BLaER1 treated with 17β-estradiol and CSF1 and Interleukin-3, amounts not matched to agents 10 nM and 100 nM (cell line): ENCODE measurements at regions not wholly inside any gene's neighbourhood (a gene's known extent, or its start where the extent isn't known, plus 50 kb on each side); places are given as distances from the start of the nearest gene placed in this dataset.
A peak's percentile ranks its signal among the peaks of the same experiment; 100 is the strongest.

Experiments
- H3K27ac ChIP-seq, 11 experiments: shearing (Covaris generic); formaldehyde crosslinking; 2 replicates each; pipeline ENCODE4 v1.8.1; 2022
- H3K27me3 ChIP-seq, 11 experiments: shearing (Covaris generic); formaldehyde crosslinking; 2 replicates each; pipeline ENCODE4 v1.8.1; 2022
- H3K36me3 ChIP-seq, 11 experiments: shearing (Covaris generic); formaldehyde crosslinking; 2 replicates each; pipeline ENCODE4 v1.8.1; 2022
- H3K4me1 ChIP-seq, 10 experiments: shearing (Covaris generic); formaldehyde crosslinking; 2 replicates each; pipeline ENCODE4 v1.8.1; 2022
- H3K4me2 ChIP-seq, 11 experiments: shearing (Covaris generic); formaldehyde crosslinking; 2 replicates each; pipeline ENCODE4 v1.8.1; 2022
- H3K4me3 ChIP-seq, 10 experiments: shearing (Covaris generic); formaldehyde crosslinking; 2 replicates each; pipeline ENCODE4 v1.8.1; 2022
- H3K9ac ChIP-seq, 11 experiments: shearing (Covaris generic); formaldehyde crosslinking; 2 replicates each; pipeline ENCODE4 v1.8.1; 2022
- H3K9me3 ChIP-seq, 11 experiments: shearing (Covaris generic); formaldehyde crosslinking; replicated peaks in 1 of 11; 2 replicates each; pipeline ENCODE4 v1.8.1; 2022
- H4K20me1 ChIP-seq, 11 experiments: shearing (Covaris generic); formaldehyde crosslinking; 2 replicates each; pipeline ENCODE4 v1.8.1; 2022
- Cebpa-rat ChIP-seq, 11 experiments: shearing (Covaris generic); IDR thresholded peaks; 2 replicates each; pipeline ENCODE4 v1.8.1; 2022

GRCh38 chr3:103624271-103624670 is 1189.5 kb downstream of the ZPLD1 start:
- Histone ChIP-seq H3K36me3 (no peaks in the 10 kb centered on the region), H3K4me2 (no peak overlapping the region; a peak in 1 of 22 replicates), H3K27me3 (no peaks in the 10 kb centered on the region), H3K4me3 (no peak overlapping the region), H3K27ac (no peak overlapping the region), H3K4me1 (peaks cover 0 to 8% (median 0%) of the 10 kb centered on the region in 10 experiments; a peak in 1 of 20 replicates), H4K20me1 (no peaks in the 10 kb centered on the region), H3K9ac (no peak overlapping the region), H3K9me3 (peaks cover under 1 to 7% (median 2%) of the 10 kb centered on the region in 11 experiments; a peak in 20 of 22 replicates)
- no peak for TF ChIP-seq Cebpa-rat (IDR thresholded peaks at IDR 0.05)

- no peaks in the 10 kb centered on the region for H4K20me1 ChIP-seq
- no peak overlapping the region for H3K4me2 ChIP-seq
- H3K27ac ChIP-seq, result no peak overlapping the region
- peaks cover 22 to 38% (median 29%) of the 10 kb centered on the region in 11 experiments for H3K9me3 ChIP-seq
- H3K4me3 ChIP-seq, result no peak overlapping the region
- no peaks in the 10 kb centered on the region for H3K27me3 ChIP-seq
- H3K4me1 ChIP-seq, result peaks cover 0 to 3% (median 0%) of the 10 kb centered on the region in 10 experiments; a peak in 1 of 20 replicates
- no peak for TF ChIP-seq Cebpa-rat (IDR thresholded peaks at IDR 0.05)
- peaks cover 0 to 6% (median 0%) of the 10 kb centered on the region in 11 experiments; a peak in 2 of 22 replicates for H3K36me3 ChIP-seq
- no peak overlapping the region for H3K9ac ChIP-seq
Observed at GRCh38 chr3:103629391-103629790, 1194.6 kb downstream of the ZPLD1 start.

GRCh38 chr3:103644450-103644849 is 1209.6 kb downstream of the ZPLD1 start:
- no peak for TF ChIP-seq Cebpa-rat (IDR thresholded peaks at IDR 0.05)
- Histone ChIP-seq H3K27ac (no peak overlapping the region), H3K36me3 (no peaks in the 10 kb centered on the region), H3K4me2 (no peak overlapping the region), H3K27me3 (no peaks in the 10 kb centered on the region), H3K9ac (no peak overlapping the region), H3K4me3 (no peak overlapping the region), H3K4me1 (no peaks in the 10 kb centered on the region), H4K20me1 (no peaks in the 10 kb centered on the region), H3K9me3 (no peaks in the 10 kb centered on the region)

- Histone ChIP-seq H3K4me1 (peaks cover 0 to 8% (median 6%) of the 10 kb centered on the region in 10 experiments; a peak in 11 of 20 replicates), H3K9ac (no peak overlapping the region)
- TF ChIP-seq Cebpa-rat (IDR thresholded peaks at IDR 0.05), result no peak
Observed at GRCh38 chr3:103653996-103654395, 1219.2 kb downstream of the ZPLD1 start.

GRCh38 chr3:103657756-103658155 is 1222.9 kb downstream of the ZPLD1 start:
- Histone ChIP-seq H3K4me3 (no peak overlapping the region), H3K4me1 (peaks cover 0 to 10% (median 7%) of the 10 kb centered on the region in 10 experiments; a peak in 11 of 20 replicates), H3K36me3 (no peaks in the 10 kb centered on the region), H3K27me3 (no peaks in the 10 kb centered on the region), H4K20me1 (no peaks in the 10 kb centered on the region), H3K9ac (no peak overlapping the region), H3K9me3 (no peaks in the 10 kb centered on the region), H3K27ac (no peak overlapping the region), H3K4me2 (0 out of 22 replicates have a peak overlapping the region, but pooled peaks of 1 of the 11 experiments have one; percentile 53)
- TF ChIP-seq Cebpa-rat (IDR thresholded peaks at IDR 0.05), result no peak

More at GRCh38 chr3:103653996-103654395, 1219.2 kb downstream of the ZPLD1 start:
- Histone ChIP-seq H3K9me3 (no peaks in the 10 kb centered on the region), H3K27ac (no peak overlapping the region), H3K27me3 (no peaks in the 10 kb centered on the region), H4K20me1 (no peaks in the 10 kb centered on the region), H3K4me3 (no peak overlapping the region), H3K4me2 (no peak overlapping the region), H3K36me3 (no peaks in the 10 kb centered on the region)

- no peak for TF ChIP-seq Cebpa-rat (IDR thresholded peaks at IDR 0.05)
- Histone ChIP-seq H3K4me3 (no peak overlapping the region), H3K9ac (no peak overlapping the region), H4K20me1 (no peaks in the 10 kb centered on the region), H3K4me2 (no peak overlapping the region), H3K27me3 (no peaks in the 10 kb centered on the region), H3K9me3 (no peaks in the 10 kb centered on the region), H3K4me1 (peaks cover 0 to 10% (median 7%) of the 10 kb centered on the region in 10 experiments; a peak in 11 of 20 replicates), H3K27ac (no peak overlapping the region), H3K36me3 (no peaks in the 10 kb centered on the region)
Observed at GRCh38 chr3:103660810-103661209, 1226.0 kb downstream of the ZPLD1 start.

- no peak for TF ChIP-seq Cebpa-rat (IDR thresholded peaks at IDR 0.05)
- Histone ChIP-seq H3K36me3 (no peaks in the 10 kb centered on the region), H3K9me3 (no peaks in the 10 kb centered on the region), H3K27me3 (no peaks in the 10 kb centered on the region), H3K9ac (no peak overlapping the region), H3K27ac (no peak overlapping the region), H4K20me1 (no peaks in the 10 kb centered on the region), H3K4me1 (peaks cover 0 to 10% (median 7%) of the 10 kb centered on the region in 10 experiments; a peak in 11 of 20 replicates), H3K4me2 (no peak overlapping the region), H3K4me3 (no peak overlapping the region)
Observed at GRCh38 chr3:103662591-103662990, 1227.8 kb downstream of the ZPLD1 start.

- H3K9me3 ChIP-seq, result no peaks in the 10 kb centered on the region
- TF ChIP-seq Cebpa-rat (IDR thresholded peaks at IDR 0.05), result no peak
Observed at GRCh38 chr3:103672346-103672745, 1237.5 kb downstream of the ZPLD1 start.

GRCh38 chr3:103684904-103685303 is 1250.1 kb downstream of the ZPLD1 start:
- peaks cover 0 to 5% (median 0%) of the 10 kb centered on the region in 11 experiments; a peak in 2 of 22 replicates for H3K9me3 ChIP-seq
- no peak overlapping the region for H3K9ac ChIP-seq
- no peaks in the 10 kb centered on the region for H4K20me1 ChIP-seq
- TF ChIP-seq Cebpa-rat (IDR thresholded peaks at IDR 0.05), result no peak
- no peak overlapping the region for H3K27ac ChIP-seq
- no peaks in the 10 kb centered on the region for H3K27me3 ChIP-seq
- H3K4me3 ChIP-seq, result no peak overlapping the region
- H3K36me3 ChIP-seq, result no peaks in the 10 kb centered on the region
- H3K4me1 ChIP-seq, result no peaks in the 10 kb centered on the region
- no peak overlapping the region for H3K4me2 ChIP-seq

More at GRCh38 chr3:103672346-103672745, 1237.5 kb downstream of the ZPLD1 start:
- Histone ChIP-seq H4K20me1 (no peaks in the 10 kb centered on the region), H3K4me3 (no peak overlapping the region), H3K4me2 (no peak overlapping the region), H3K27ac (no peak overlapping the region), H3K36me3 (no peaks in the 10 kb centered on the region), H3K27me3 (no peaks in the 10 kb centered on the region), H3K9ac (no peak overlapping the region), H3K4me1 (no peaks in the 10 kb centered on the region)

GRCh38 chr3:103685939-103686338 is 1251.1 kb downstream of the ZPLD1 start:
- Histone ChIP-seq H3K4me2 (no peak overlapping the region), H3K27ac (no peak overlapping the region), H3K9me3 (peaks cover 0 to 9% (median 0%) of the 10 kb centered on the region in 11 experiments; a peak in 3 of 22 replicates), H3K4me1 (no peaks in the 10 kb centered on the region), H3K27me3 (no peaks in the 10 kb centered on the region), H3K9ac (no peak overlapping the region), H3K4me3 (no peak overlapping the region), H3K36me3 (no peaks in the 10 kb centered on the region), H4K20me1 (no peaks in the 10 kb centered on the region)
- TF ChIP-seq Cebpa-rat (IDR thresholded peaks at IDR 0.05), result no peak
